Endothelial cell of umbilical vein (primary cell): ENCODE measurements at regions not wholly inside any gene's neighbourhood (a gene's known extent, or its start where the extent isn't known, plus 50 kb on each side); places are given as distances from the start of the nearest gene placed in this dataset.
"Not testable (repeated sequence)": the region's sequence is repeated elsewhere in the genome, so short reads cannot be mapped to it uniquely, and the experiment has no call there.

Source experiments
- BruUV-seq: library from RNA; stranded (reverse); fragments of 400-500 nt; replicated peaks from 2 replicates; lab custom pipeline; 2021; lab: Mats Ljungman, UMichigan
- CTCF ChIA-PET: fragments of 300-600, 350-600 bp; sonication (Branson Sonifier 250); formaldehyde crosslinking; loops from one replicate; lab custom pipeline; 2021; ENCODE audit warnings: antibody characterized with exemption, inconsistent platforms; lab: Charles Lee
- POLR2A ChIA-PET: fragments of 300-600, 350-600 bp; sonication (Branson Sonifier 250); formaldehyde crosslinking; loops from one replicate; lab custom pipeline; 2021; ENCODE audit warnings: antibody characterized with exemption, inconsistent platforms; lab: Charles Lee
- DNase-seq: peaks from one replicate; pipeline ENCODE4 v3.0.0-alpha.2; 2011; ENCODE audit warnings: low read depth, low spot score
- FAIRE-seq: peaks from 2 replicates; lab custom pipeline; 2011; peaks lifted over from hg19 to GRCh38; lab: Jason Lieb, UNC
- H2AFZ ChIP-seq: 2 replicates; pipeline ENCODE4 v1.6.0; 2012; ENCODE audit warnings: low read depth, low read length, control low read depth, inconsistent platforms
- H3K27ac ChIP-seq: 2 replicates; pipeline ENCODE4 v1.5.1; 2011; ENCODE audit warnings: low read depth, mild to moderate bottlenecking, control low read depth, low read length, moderate library complexity; ENCODE audit not compliant: insufficient read depth
- H3K27me3 ChIP-seq, 2 experiments: 2 replicates each; pipeline versions ENCODE4 v1.6.0 to v1.6.1; 2011; ENCODE audit warnings: low read length in 2 of 2, mixed read lengths in 1 of 2; ENCODE audit not compliant: control insufficient read depth in 2 of 2, insufficient read depth in 2 of 2
- H3K36me3 ChIP-seq, 2 experiments: 2 replicates in 1 of 2; 3 replicates in 1 of 2; pipeline ENCODE4 v1.5.1; 2011; ENCODE audit warnings: low read length in 2 of 2, mild to moderate bottlenecking in 1 of 2, moderate library complexity in 1 of 2; ENCODE audit not compliant: control insufficient read depth in 2 of 2, insufficient read depth in 2 of 2; ENCODE audit errors: extremely low read depth in 1 of 2
- H3K4me1 ChIP-seq: 3 replicates; pipeline ENCODE4 v1.5.1; 2011; ENCODE audit warnings: mild to moderate bottlenecking, low read length; ENCODE audit not compliant: control insufficient read depth, insufficient read depth; ENCODE audit errors: extremely low read depth
- H3K4me2 ChIP-seq: 2 replicates; pipeline ENCODE4 v1.6.1; 2011; ENCODE audit warnings: low read length, control low read depth, mixed read lengths; ENCODE audit not compliant: insufficient read depth
- H3K4me3 ChIP-seq, 3 experiments: fragments of 200-600 bp in 1 of 3; sonication (generic), shearing (Covaris generic) in 1 of 3; replicated peaks in 1 of 3; 2 replicates each; pipeline ENCODE4 v1.5.1; 2011 to 2016; ENCODE audit warnings: control low read depth in 3 of 3, low read length in 3 of 3, mild to moderate bottlenecking in 2 of 3, inconsistent platforms in 1 of 3, low read depth in 1 of 3, moderate library complexity in 1 of 3; ENCODE audit not compliant: insufficient read depth in 1 of 3
- H3K79me2 ChIP-seq: 2 replicates; pipeline ENCODE4 v1.6.0; 2012; ENCODE audit warnings: low read length, inconsistent platforms; ENCODE audit not compliant: control insufficient read depth, insufficient read depth
- H3K9ac ChIP-seq: replicated peaks from 2 replicates; pipeline ENCODE3; 2011; ENCODE audit warnings: low read length, control low read depth; ENCODE audit not compliant: insufficient read depth; ENCODE audit errors: extremely low read depth
- H3K9me1 ChIP-seq: replicated peaks from 3 replicates; pipeline ENCODE4 v1.6.0; 2011; ENCODE audit warnings: mild to moderate bottlenecking, low read length; ENCODE audit not compliant: control insufficient read depth, insufficient read depth; ENCODE audit errors: extremely low read depth
- H3K9me3 ChIP-seq: replicated peaks from 2 replicates; pipeline ENCODE4 v1.5.1; 2012; ENCODE audit warnings: low read length, inconsistent platforms; ENCODE audit not compliant: control insufficient read depth, insufficient read depth
- H4K20me1 ChIP-seq: replicated peaks from 2 replicates; pipeline ENCODE3; 2011; ENCODE audit warnings: mild to moderate bottlenecking, low read length; ENCODE audit not compliant: control insufficient read depth, insufficient read depth; ENCODE audit errors: extremely low read depth
- CTCF ChIP-seq, 2 donors: IDR thresholded peaks; 1 replicate in 1 of 2; 2 replicates in 1 of 2; pipeline ENCODE4 v1.5.1; 2011; ENCODE audit warnings: low read length in 2 of 2, mild to moderate bottlenecking in 2 of 2, moderate library complexity in 2 of 2, control low read depth in 1 of 2, inconsistent platforms in 1 of 2, low read depth in 1 of 2; ENCODE audit not compliant: insufficient read depth in 1 of 2; ENCODE audit errors: extremely low read depth in 1 of 2
- EZH2 ChIP-seq: IDR thresholded peaks from 2 replicates; pipeline ENCODE4 v1.6.1; 2012; ENCODE audit warnings: borderline replicate concordance, low read depth, mild to moderate bottlenecking, moderate library complexity, low read length, inconsistent platforms; ENCODE audit not compliant: severe bottlenecking
- FOS ChIP-seq: IDR thresholded peaks from 2 replicates; pipeline ENCODE4 v1.6.1; 2011; ENCODE audit warnings: mild to moderate bottlenecking, low read length, moderate library complexity, borderline replicate concordance; ENCODE audit not compliant: insufficient read depth
- GATA2 ChIP-seq: IDR thresholded peaks from 2 replicates; pipeline ENCODE4 v1.7.0; 2011; ENCODE audit warnings: low read depth, mild to moderate bottlenecking, moderate library complexity, mixed read lengths, low read length; ENCODE audit not compliant: insufficient read length, insufficient read depth
- JUN ChIP-seq: IDR thresholded peaks from 2 replicates; pipeline ENCODE4 v1.6.1; 2011; ENCODE audit warnings: borderline replicate concordance, low read depth; ENCODE audit not compliant: insufficient read length, insufficient read depth
- MAX ChIP-seq: IDR thresholded peaks from 2 replicates; pipeline ENCODE4 v1.6.1; 2011; ENCODE audit not compliant: insufficient read depth, insufficient read length
- MYC ChIP-seq: IDR thresholded peaks from one replicate; pipeline ENCODE4 v1.6.1; 2011; ENCODE audit warnings: mild to moderate bottlenecking, low read depth, low read length
- POLR2A ChIP-seq: IDR thresholded peaks from 2 replicates; pipeline ENCODE4 v1.6.1; 2012; ENCODE audit warnings: low read depth, mild to moderate bottlenecking, control low read depth, low read length
- POLR2AphosphoS5 ChIP-seq: IDR thresholded peaks from 2 replicates; pipeline ENCODE4 v1.6.1; 2012; ENCODE audit warnings: low read depth, mild to moderate bottlenecking, control low read depth, low read length, moderate library complexity; ENCODE audit not compliant: insufficient read depth
- dilution Hi-C: fragments of 300-500 bp; cut with MboI; formaldehyde crosslinking; loops from one replicate; pipeline ENCODE4 v1.15.0; 2019; ENCODE audit warnings: low sequenced_read_pairs; ENCODE audit not compliant: extremely low pct_ligation_motif_present
- intact Hi-C: fragments of 100-400 bp; cut with micrococcal nuclease; formaldehyde crosslinking; loops from one replicate; pipeline ENCODE4 v1.10.0; 2022

GRCh38 chr7:142450206-142450605, 192.3 kb upstream of the PRSS58 start:
- no peak overlapping the region for H2AFZ ChIP-seq
- H3K27me3 ChIP-seq = peaks cover 0 to 6% of the 10 kb centered on the region in 2 experiments
- DNase-seq (no peak), FAIRE-seq (no peak)
- dilution Hi-C loops (no loop called here), intact Hi-C loops (no loop called here)
- no peaks in the 10 kb centered on the region for H3K9me1 ChIP-seq
- no peaks in the 10 kb centered on the region for H3K9me3 ChIP-seq
- H3K4me1 ChIP-seq = no peaks in the 10 kb centered on the region
- H3K79me2 ChIP-seq = no peaks in the 10 kb centered on the region
- H3K27ac ChIP-seq = no peak overlapping the region
- no peak overlapping the region for H3K4me2 ChIP-seq
- no peak for TF ChIP-seq FOS
- TF ChIP-seq MAX = no peak
- TF ChIP-seq MYC = no peak
- no peak for TF ChIP-seq EZH2
- TF ChIP-seq POLR2AphosphoS5 = no peak
- TF ChIP-seq POLR2A = no peak
- no peak for TF ChIP-seq GATA2
- TF ChIP-seq JUN = no peak
- TF ChIP-seq CTCF (IDR thresholded peaks at IDR 0.05; ENCODE audit: extremely low read depth in 1 of 2, insufficient read depth in 1 of 2, low read depth in 1 of 2, low read length in 2 of 2) = no peak
- CTCF ChIA-PET = interaction anchor here (1.5 to 3.5 kb wide), 2 partner anchors 10 to 28 kb away, joined by 5 to 16 read pairs; no protein-coding TSS in a partner anchor
- no peaks in the 10 kb centered on the region for H4K20me1 ChIP-seq
- H3K4me3 ChIP-seq = no peak overlapping the region
- no TSS peak for BruUV-seq
- no peak overlapping the region for H3K9ac ChIP-seq
- no peaks in the 10 kb centered on the region for H3K36me3 ChIP-seq
- POLR2A ChIA-PET = no interaction called here

GRCh38 chr7:142448857-142449256, 191.0 kb upstream of the PRSS58 start:
- H2AFZ ChIP-seq, H3K27ac ChIP-seq, POLR2A ChIA-PET, H3K36me3 ChIP-seq, H3K9me1 ChIP-seq, H3K9ac ChIP-seq, H3K4me3 ChIP-seq, FAIRE-seq, H4K20me1 ChIP-seq, H3K79me2 ChIP-seq, dilution Hi-C loops, BruUV-seq, H3K27me3 ChIP-seq, H3K4me2 ChIP-seq, H3K4me1 ChIP-seq, intact Hi-C loops, DNase-seq, H3K9me3 ChIP-seq: not testable (repeated sequence)
- CTCF ChIA-PET = interaction anchor here (1.0 to 3.5 kb wide), 2 partner anchors 11 to 34 kb away, joined by 3 to 16 read pairs; no protein-coding TSS in a partner anchor
